Ectodermal cell (in vitro differentiated cells): ENCODE measurements at regions not wholly inside any gene's neighbourhood (a gene's known extent, or its start where the extent isn't known, plus 50 kb on each side); places are given as distances from the start of the nearest gene placed in this dataset.

Source experiments
- H3K27ac ChIP-seq: 2 replicates; pipeline ENCODE4 v1.7.0; 2013; ENCODE audit warnings: mild to moderate bottlenecking, low read depth, low read length; ENCODE audit not compliant: insufficient read depth, poor library complexity, severe bottlenecking
- H3K27me3 ChIP-seq: 2 replicates; pipeline ENCODE4 v1.7.0; 2013; ENCODE audit warnings: mild to moderate bottlenecking, low read length; ENCODE audit not compliant: insufficient read depth, control insufficient read depth, poor library complexity, severe bottlenecking
- H3K36me3 ChIP-seq: one replicate; pipeline ENCODE4 v1.7.0; 2013; ENCODE audit warnings: low read length; ENCODE audit not compliant: control insufficient read depth, insufficient read depth
- H3K4me1 ChIP-seq: one replicate; pipeline ENCODE4 v1.7.0; 2013; ENCODE audit warnings: low read length; ENCODE audit not compliant: control insufficient read depth, insufficient read depth
- H3K4me3 ChIP-seq: 2 replicates; pipeline ENCODE4 v1.7.0; 2013; ENCODE audit warnings: low read depth, low read length, control low read depth; ENCODE audit not compliant: insufficient read depth
- H3K9me3 ChIP-seq: 2 replicates; pipeline ENCODE4 v1.7.0; 2013; ENCODE audit warnings: mild to moderate bottlenecking, low read length, moderate library complexity; ENCODE audit not compliant: control insufficient read depth
- WGBS, 2 experiments: methylation state at CpG; one replicate each; pipeline ENCODE4 v1.1.7; 2013; ENCODE audit warnings: missing lambda C conversion rate in 2 of 2; 5-methylcytosine and 5-hydroxymethylcytosine counted together

DNA sequence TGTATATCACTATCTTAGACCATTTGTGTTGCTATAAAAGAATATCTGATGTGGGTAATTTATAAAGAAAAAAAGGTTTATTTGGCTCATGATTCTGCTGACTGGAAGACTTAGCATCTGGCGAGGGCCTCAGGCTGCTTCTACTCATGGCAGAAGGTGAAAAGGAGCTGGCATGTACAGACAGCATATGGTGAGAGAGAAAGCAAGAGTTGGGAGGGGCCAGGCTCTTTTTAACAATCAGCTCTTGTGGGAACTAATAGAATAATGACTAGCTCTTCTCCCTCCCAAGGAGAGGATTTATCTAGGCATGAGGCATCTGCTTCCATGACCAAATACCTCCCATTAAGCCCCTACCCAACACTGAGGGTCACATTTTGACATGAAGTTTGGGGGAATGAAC is 130.2 kb upstream of the SV2C start:
- Histone ChIP-seq H3K4me3 (no peak overlapping the region), H3K27ac (no peak overlapping the region), H3K27me3 (no peaks in the 10 kb centered on the region), H3K9me3 (no peaks in the 10 kb centered on the region), H3K4me1 (no peaks in the 10 kb centered on the region), H3K36me3 (no peaks in the 10 kb centered on the region)
- WGBS, 2 experiments, result 89 to 93% methylated on average over 1 of the region's 1 CpG

DNA sequence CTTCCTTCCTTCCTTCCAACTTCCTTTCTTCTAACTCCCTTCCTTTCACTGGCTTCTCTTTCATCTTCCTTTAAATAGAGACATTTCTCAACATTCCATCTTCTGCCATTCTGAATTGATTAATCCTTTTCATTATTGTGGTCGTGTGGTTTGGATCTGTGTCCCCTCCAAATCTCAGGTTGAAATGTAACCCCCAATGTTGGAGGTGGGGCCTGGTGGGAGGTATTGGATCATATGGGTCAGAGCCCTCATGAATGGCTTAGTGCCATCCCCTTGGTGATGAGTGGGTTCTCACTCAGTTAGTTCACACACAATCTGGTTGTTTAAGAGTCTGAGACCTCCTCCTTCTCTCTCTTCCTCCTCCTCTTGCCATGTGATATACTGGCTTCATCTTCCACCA is 130.9 kb upstream of the SV2C start:
- H3K27me3 ChIP-seq, result no peaks in the 10 kb centered on the region
- WGBS, 2 experiments, result 63 to 86% methylated on average over 1 of the region's 1 CpG
- H3K36me3 ChIP-seq, result no peaks in the 10 kb centered on the region
- H3K27ac ChIP-seq, result no peak overlapping the region
- no peaks in the 10 kb centered on the region for H3K9me3 ChIP-seq
- no peak overlapping the region for H3K4me3 ChIP-seq
- H3K4me1 ChIP-seq, result no peaks in the 10 kb centered on the region

DNA sequence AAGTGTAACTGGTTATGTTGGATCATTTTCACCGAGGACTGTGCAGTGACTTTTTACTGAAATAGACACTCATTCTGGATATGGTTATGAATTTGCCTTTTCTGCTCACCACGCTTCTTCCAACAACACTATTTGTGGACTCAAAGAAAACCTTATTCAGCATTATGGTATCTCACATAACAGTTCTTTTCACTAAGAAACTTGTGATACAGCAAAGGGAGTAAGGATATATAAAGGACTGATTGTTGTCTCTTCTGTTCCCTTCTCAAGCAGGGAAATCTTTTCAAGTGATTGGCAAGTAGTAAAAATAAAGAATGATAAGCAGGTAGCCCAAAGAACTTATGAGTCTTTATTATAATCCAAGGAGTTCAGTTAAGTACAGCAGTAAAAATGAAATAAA is 131.5 kb upstream of the SV2C start:
- H3K27ac ChIP-seq, result no peak overlapping the region
- H3K9me3 ChIP-seq, result no peaks in the 10 kb centered on the region
- no peak overlapping the region for H3K4me3 ChIP-seq
- H3K36me3 ChIP-seq, result no peaks in the 10 kb centered on the region
- no peaks in the 10 kb centered on the region for H3K27me3 ChIP-seq
- WGBS, 2 experiments, result 94 to 96% methylated on average over 2 of the region's 2 CpGs
- H3K4me1 ChIP-seq, result no peaks in the 10 kb centered on the region

DNA sequence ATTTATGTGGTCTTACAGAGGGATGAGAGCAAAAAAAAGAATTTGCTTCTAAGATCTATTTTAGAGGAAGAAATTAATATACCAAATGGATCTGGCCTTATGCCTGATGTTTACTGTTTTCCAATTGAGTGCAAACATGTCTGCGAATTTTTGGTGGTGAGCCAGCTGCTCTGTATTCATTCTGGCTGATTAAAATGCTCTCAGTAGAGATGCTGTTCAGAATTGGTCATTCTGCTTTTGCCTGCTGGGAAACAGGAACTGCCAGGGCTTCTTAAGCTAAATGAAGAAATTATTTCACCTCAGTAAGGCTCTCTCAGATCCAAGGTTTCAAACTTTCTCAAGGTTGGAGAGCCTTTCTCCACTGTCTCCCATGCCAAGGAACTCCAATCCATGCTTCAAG is 132.0 kb upstream of the SV2C start:
- 93 to 97% methylated on average over 1 of the region's 1 CpG for WGBS, 2 experiments

DNA sequence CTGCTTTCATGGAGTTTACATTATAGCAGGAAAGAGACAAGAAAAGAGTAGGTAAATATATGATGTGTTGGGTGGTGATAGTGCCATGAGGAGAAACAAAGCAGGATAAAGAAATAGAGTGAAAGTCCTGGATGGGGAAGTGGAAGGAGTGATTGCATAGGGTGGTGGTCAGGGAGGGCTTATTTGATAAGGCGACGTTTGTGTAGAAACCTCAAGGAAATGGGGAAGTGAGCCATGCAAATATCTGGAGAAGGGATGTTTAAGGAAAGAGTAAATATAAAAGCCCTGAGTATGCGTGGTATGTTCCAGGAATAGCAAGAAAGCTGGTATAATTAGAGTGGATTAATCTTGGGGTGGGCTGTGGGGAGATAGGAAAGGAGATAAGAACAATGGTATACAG is 134.7 kb upstream of the SV2C start:
- no peak overlapping the region for H3K27ac ChIP-seq
- 94% methylated on average over 3 of the region's 3 CpGs for WGBS, 2 experiments

More for the DNA sequence above, 132.0 kb upstream of the SV2C start:
- Histone ChIP-seq H3K27me3 (no peaks in the 10 kb centered on the region), H3K27ac (no peak overlapping the region), H3K9me3 (no peaks in the 10 kb centered on the region), H3K4me3 (no peak overlapping the region), H3K36me3 (no peaks in the 10 kb centered on the region), H3K4me1 (no peaks in the 10 kb centered on the region)

DNA sequence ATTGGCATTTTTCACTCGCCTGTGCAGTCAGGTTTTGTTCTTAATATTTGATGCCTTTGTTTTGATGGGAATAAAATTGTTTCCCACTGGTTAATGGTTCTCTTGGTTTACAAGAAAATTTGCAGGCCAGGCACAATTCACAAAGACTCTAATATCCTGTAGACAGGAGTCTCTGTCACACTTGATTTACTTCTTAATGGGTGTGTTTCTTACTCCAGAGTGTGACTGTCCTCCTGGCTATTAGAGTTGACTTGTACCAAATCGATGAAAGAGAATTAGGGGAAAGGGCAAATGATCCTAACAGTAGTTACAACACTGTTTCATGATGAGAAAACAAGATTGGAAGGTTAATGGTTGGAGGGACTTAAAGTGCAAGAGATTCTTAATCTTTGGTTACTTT is 142.8 kb upstream of the SV2C start:
- no peaks in the 10 kb centered on the region for H3K9me3 ChIP-seq
- H3K27ac ChIP-seq, result no peak overlapping the region
- no peaks in the 10 kb centered on the region for H3K27me3 ChIP-seq
- H3K36me3 ChIP-seq, result no peaks in the 10 kb centered on the region
- no peaks in the 10 kb centered on the region for H3K4me1 ChIP-seq
- H3K4me3 ChIP-seq, result no peak overlapping the region
- WGBS, 2 experiments, result 91 to 94% methylated on average over 1 to 2 of the region's 2 CpGs

More for the DNA sequence above, 134.7 kb upstream of the SV2C start:
- Histone ChIP-seq H3K27me3 (no peaks in the 10 kb centered on the region), H3K36me3 (no peaks in the 10 kb centered on the region), H3K4me1 (no peaks in the 10 kb centered on the region), H3K4me3 (no peak overlapping the region), H3K9me3 (no peaks in the 10 kb centered on the region)

DNA sequence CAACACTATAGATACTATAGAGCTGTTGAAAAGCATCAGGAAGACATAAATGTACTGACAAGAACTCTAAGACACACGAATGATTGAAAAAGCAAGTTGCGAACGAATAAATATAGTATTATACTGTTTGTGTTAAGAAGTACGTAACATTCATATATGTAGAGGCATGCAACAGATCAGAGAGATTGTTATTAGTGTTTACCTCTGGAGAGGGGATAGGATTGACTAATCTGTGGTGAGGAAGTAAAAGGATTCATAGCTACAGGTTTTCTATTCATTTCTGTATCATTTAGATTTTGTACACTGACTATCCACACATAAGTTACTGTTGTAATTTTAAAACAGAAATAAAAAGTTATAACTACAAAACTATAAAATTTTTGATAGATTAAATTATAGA is 147.6 kb upstream of the SV2C start:
- Histone ChIP-seq H3K36me3 (no peaks in the 10 kb centered on the region), H3K27me3 (no peaks in the 10 kb centered on the region), H3K9me3 (no peaks in the 10 kb centered on the region), H3K27ac (no peak overlapping the region), H3K4me1 (no peaks in the 10 kb centered on the region), H3K4me3 (no peak overlapping the region)
- WGBS, 2 experiments, result 87 to 90% methylated on average over 4 of the region's 4 CpGs

DNA sequence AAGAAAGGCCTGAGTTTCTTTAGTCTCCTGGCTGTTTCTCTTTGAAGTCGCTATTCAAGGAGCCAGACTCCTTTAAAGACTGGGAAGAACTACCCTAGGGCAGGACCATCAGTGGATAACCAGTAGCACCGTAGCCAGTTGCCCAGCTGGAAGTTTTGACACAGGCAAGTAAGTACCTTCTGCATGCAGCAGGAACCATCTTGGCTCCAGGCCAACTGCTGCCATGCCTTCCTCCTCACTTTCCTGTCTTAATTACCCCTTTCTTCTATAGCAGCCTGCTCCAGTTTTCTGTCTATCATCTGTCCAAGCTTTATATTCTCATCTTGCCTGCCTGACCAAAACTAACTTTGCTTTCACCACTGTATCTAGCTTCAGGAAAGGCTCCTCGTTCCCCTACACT is 149.7 kb upstream of the SV2C start:
- WGBS, 2 experiments, result 69 to 77% methylated on average over 3 of the region's 3 CpGs
- no peaks in the 10 kb centered on the region for H3K9me3 ChIP-seq
- no peaks in the 10 kb centered on the region for H3K4me1 ChIP-seq
- H3K4me3 ChIP-seq, result no peak overlapping the region
- no peaks in the 10 kb centered on the region for H3K27me3 ChIP-seq
- no peak overlapping the region for H3K27ac ChIP-seq
- no peaks in the 10 kb centered on the region for H3K36me3 ChIP-seq

DNA sequence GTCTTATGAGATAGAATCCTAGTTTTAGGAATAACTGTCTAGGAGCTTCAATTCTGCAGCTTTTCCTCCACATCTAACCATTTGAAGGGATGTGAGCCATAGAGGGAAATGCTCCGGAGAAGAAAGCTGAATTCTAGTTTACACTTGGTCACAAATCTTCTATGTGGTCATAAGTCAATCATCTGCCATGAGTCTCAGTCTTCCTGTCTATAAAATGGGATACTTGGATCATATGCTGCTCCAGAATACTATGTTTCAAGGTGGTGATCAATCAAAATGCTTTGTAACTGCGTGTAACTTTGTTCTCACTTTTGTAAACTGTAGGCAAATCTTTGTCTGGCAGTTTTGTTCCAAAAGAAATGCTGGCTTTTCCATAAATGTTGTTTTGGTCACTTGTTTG is 152.0 kb upstream of the SV2C start:
- H3K4me1 ChIP-seq, result no peaks in the 10 kb centered on the region
- H3K27ac ChIP-seq, result no peak overlapping the region
- no peaks in the 10 kb centered on the region for H3K27me3 ChIP-seq
- H3K36me3 ChIP-seq, result no peaks in the 10 kb centered on the region
- no peaks in the 10 kb centered on the region for H3K9me3 ChIP-seq
- 97 to 99% methylated on average over 2 of the region's 2 CpGs for WGBS, 2 experiments
- H3K4me3 ChIP-seq, result no peak overlapping the region

DNA sequence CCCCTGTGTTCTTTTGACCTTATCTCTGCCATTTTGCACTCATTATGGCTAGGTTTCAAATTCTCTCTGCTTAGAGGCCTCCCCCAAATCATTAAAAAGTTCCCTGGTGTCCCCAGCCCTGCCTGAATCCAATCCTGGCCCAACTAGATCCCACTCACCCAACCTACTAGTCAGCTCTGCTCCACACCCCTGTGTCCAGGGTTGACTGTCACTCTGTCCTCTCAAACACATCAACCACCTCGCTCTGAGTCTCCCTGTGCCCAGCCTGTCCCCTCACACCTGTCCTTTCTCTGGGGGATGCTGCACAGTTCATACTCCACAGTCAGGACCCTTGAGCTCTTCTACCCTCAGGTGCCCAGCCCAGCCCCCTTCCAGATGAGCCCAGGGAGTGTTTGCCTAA is 154.2 kb upstream of the SV2C start:
- Histone ChIP-seq H3K4me1 (no peaks in the 10 kb centered on the region), H3K27me3 (no peaks in the 10 kb centered on the region), H3K27ac (no peak overlapping the region), H3K4me3 (no peak overlapping the region), H3K9me3 (no peaks in the 10 kb centered on the region), H3K36me3 (no peaks in the 10 kb centered on the region)
- WGBS, 2 experiments, result 85 to 90% methylated on average over 1 of the region's 1 CpG

DNA sequence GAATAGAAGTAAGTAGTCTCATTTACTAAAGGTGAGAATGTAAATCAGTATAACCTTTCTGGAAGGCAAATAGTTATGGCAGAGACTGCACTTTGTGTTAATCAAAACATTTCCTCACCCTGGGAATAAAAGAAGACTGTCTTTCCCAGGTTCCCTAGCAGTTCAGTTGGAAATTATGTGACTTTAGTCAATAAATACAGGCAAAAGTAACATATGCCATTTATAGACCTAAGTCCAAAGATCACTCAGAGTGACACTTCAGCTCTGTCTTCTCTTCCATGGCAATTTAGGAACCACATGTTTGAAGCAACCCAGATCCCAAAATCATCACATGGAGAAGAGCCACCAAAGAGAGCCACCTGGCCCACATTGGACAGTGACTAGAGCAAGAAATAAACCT is 160.7 kb upstream of the SV2C start:
- Histone ChIP-seq H3K36me3 (no peaks in the 10 kb centered on the region), H3K4me1 (no peaks in the 10 kb centered on the region), H3K4me3 (no peak overlapping the region), H3K27ac (no peak overlapping the region), H3K9me3 (no peaks in the 10 kb centered on the region), H3K27me3 (no peaks in the 10 kb centered on the region)
